Activated CD4-positive, alpha-beta T cell treated with anti-CD3 and anti-CD28 coated beads for 1 hour (primary cell): ENCODE measurements at regions not wholly inside any gene's neighbourhood (a gene's known extent, or its start where the extent isn't known, plus 50 kb on each side); places are given as distances from the start of the nearest gene placed in this dataset.

Experiments used
- DNase-seq: peaks from one replicate; pipeline ENCODE4 v3.0.0-alpha.2; 2020

DNA sequence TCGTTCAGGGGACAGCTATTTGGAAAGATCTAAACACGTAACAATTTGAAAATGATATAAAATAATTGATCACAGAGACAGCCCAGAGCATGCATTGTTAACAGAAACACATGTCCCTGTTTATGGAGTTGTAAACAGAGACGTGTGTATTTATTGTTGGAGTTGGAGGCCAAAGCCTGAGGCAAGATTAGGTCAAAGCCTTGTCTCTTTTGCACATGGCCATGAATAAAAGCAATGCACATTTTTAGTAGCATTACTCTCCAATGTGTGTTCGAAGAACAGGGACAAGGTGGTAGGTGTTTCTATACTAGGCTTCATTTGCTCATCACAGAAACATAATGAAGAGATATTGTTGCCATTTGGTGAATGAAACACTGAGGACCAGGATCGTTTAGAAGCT is 841.5 kb upstream of the FANCL start:
- no peak for DNase-seq

- DNase-seq = no peak
Observed at GRCh38 chr2:59080451-59081181, 839.5 kb upstream of the FANCL start.

GRCh38 chr2:59077981-59078531 is 836.9 kb upstream of the FANCL start:
- DNase-seq = no peak

DNA sequence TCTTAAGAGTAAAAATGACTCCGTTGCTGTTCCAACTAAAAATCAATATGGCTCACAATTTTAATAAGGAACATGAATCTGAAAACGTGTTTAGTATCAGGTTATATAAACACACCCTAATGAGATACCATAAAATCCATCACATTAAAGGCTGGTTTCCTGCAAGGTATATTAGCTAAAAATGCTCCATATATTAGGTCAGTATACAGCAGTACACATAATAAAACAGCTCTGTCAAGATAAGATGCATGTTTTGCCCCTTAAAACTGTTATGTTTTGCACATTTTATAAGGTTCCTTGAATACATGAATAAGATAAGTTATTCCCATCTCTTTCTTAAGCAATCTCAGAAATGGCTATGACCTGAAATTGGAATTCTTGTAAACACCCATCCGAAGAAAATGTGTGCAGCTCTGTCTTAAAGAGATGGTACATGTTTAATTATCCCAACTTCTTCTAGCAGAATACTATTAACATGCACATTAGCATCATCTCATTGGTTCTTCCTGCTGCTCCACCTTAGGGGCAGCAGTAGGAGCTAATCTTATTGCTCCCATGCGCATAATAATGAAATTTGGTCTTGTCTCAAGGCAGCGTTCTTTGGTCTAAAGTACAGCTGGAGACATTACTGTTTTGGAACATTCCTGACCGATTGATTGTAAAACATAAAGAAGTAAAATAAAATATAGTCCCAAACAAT is 836.1 kb upstream of the FANCL start:
- no peak for DNase-seq

DNA sequence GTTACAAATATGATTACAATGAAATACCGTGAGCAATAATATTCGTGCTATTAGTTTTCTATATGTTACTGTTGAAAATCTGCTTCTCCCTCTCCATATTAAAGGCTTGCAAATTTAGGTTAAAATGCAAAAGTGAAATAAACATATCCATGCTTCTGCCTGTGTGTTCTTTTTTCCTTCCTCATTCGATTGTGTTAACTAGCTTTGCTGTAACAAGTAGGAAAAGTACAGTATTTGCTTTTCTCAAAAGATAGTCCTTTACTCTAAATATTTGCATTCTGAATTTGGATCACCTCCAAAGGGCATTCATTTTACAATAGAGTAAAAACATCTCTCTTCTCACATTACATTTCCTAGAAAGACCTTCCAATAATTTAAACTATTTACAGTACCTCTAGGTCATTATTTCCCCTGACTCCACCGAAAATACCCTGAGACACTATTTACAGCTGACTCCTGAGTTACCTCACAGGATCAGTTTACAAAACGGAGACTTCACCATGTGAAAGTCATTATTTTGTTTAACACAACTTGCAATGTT is 835.0 kb upstream of the FANCL start:
- DNase-seq = no peak

DNA sequence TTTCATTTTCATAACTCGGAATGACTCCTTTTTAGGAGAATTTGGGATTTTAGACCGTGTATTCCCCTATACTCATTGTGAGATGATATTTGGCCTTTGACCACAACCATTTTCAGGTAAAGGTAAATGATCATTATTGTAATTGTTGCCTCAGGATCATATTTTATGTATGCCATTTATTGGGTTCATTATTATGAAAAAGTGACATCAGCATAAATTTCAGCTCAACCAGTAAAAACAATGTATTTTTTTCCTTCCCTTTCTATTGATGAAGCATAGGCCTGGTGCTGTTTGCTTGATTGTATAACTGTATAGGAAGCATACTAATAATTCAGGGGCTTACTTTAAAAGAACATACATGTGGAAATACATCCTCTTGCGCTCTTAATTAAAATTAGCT is 832.9 kb upstream of the FANCL start:
- DNase-seq = no peak

GRCh38 chr2:59073286-59073685 is 832.2 kb upstream of the FANCL start:
- no peak for DNase-seq

- no peak for DNase-seq
Observed at GRCh38 chr2:59068255-59068654, 827.1 kb upstream of the FANCL start.

GRCh38 chr2:59066787-59067399 is 825.8 kb upstream of the FANCL start:
- DNase-seq = no peak

GRCh38 chr2:59047373-59047995 is 806.4 kb upstream of the FANCL start:
- no peak for DNase-seq

- no peak for DNase-seq
Observed at GRCh38 chr2:59046401-59047372, 805.6 kb upstream of the FANCL start.

DNA sequence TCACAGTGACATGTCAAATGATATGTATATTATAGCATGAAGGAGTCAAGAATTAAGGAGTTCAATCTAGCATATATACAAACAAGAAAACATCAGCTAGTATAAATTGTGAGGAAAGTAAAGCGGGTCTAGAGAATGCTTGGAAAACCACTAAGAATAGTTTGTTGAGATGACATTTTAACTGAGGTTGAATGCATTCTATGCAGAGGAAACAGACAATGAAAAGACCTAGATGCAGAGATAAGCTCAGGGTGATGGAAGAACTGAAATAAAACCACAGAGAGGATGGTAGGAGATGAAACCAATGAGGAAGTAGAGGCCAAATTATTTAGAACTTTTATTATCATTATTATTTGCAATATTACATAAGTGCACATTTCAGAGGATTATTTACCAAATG is 803.6 kb upstream of the FANCL start:
- no peak for DNase-seq

DNA sequence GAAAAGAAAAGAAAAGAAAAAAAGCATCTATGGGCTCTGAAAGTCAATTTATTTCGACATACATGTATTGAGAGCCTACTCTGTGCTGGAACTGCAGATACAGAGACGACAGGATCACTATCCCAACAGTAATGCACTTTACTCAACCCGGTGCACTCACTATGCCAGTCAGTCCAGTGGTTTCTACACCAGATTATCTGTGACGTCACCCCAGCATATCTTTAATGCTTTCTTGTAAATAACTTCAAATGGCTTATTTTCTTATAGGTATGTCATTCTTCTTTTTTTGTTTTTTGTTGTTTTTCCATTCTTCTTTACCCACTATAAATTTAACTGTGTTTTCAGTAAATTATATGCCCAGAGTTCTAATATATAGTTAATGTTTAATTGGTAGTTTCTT is 800.0 kb upstream of the FANCL start:
- no peak for DNase-seq

DNA sequence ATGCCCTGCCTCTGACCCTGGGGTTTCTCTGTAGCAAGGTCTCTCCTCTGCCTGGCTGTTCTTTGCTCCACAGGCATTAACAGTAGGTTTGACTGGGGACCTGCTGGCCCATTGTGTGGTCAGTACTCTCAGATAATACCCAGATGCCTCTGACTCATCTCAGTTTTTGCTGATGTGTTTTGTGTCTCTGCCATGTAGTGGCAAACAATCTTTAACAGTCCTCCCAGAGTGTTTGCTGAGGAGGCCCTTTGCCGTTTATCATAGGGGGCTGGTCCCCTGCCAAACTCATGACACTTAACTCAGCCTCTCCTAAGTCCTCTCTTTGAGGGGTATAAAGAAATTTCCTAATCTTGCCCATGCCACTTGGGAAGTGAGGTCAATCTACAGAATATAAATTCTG is 793.7 kb upstream of the FANCL start:
- no peak for DNase-seq

GRCh38 chr2:59034106-59034505 is 793.0 kb upstream of the FANCL start:
- no peak for DNase-seq

DNA sequence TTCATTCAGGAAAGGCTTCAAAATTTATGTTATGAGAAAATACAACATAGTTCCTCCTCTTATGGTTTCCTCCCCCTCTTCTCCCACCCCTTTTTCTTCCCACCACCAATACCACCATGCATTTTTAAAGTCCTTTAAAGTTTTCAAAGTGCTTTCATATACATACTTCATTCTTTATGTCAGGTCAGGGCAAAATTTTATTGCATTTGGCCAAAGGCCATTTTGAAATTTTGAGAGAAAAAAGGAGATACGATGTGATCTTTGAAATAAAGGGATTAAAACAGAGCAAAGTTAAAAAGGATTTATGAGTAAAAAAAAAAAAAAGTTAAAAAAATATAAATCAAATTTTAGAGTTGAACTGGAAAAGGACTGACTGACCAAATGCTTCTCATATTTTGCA is 792.5 kb upstream of the FANCL start:
- DNase-seq = no peak

GRCh38 chr2:59032499-59032898 is 791.4 kb upstream of the FANCL start:
- no peak for DNase-seq

DNA sequence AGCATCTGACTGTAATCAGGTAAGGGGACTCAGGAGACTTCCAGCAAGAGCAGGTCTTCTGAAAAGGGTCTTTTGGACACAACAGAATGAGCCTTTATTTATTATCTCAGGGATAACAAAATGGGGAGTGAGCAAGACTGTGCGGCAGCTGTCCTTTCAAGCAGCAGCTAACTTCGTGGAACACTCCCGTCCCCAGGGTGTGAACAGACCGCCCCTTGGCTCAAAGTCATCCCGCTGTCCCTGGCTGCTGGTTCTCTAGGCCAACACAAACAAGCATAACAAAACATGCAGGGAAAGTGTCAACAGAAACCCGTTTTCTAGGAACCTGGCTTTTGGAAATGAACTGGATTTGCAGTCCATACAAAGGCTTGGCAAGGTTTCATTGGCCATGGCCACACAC is 787.9 kb upstream of the FANCL start:
- DNase-seq = no peak

DNA sequence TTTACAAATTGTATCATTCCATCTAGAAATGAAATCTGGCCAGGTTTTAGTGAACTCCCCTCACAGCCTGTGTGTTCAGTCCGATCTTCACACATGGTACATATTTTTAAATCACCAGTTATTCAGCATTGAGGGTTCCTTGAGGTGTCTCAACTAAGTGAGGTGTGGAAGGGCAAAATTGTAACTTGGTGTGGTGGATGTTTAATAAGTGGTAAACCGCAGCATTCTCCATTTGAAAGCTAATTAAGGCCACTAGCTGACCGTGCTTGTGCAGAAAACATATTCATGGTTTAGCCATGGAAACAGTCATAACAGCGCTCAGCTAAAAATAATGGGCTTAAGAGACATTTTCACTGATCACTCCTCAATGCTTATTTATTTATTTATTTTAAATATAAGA is 786.2 kb upstream of the FANCL start:
- no peak for DNase-seq

DNA sequence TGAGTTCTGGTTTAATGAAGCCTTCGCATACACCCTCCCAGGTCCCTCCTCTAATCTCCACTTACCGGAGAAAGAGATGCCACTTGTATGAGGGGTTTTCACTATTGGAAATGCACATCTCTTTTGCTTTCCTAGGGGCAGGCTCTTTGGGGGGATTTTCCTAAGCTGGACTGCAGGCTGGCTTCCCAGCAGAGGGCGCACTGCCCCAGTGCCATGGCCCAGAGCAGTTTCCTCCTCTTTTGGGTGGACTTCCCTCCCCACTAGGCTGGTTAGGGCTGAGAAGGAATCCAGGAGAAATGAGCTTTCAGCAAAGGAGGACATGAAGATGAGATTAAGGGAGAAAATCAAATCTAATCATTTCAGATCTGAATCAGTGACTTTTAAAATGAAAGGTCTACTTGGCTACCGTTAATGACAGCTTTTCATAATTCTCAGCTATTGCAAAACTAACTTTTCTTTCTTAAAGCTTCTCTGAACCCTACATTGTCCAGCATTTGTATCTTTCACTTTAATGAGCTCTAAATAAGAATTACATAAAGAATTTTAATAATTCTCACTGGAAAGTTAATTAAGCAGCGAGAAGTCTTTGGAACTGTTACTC is 784.1 kb upstream of the FANCL start:
- DNase-seq = no peak

GRCh38 chr2:59021786-59022185 is 780.7 kb upstream of the FANCL start:
- no peak for DNase-seq
